Upper lobe of left lung (tissue), 6 donors: ENCODE measurements at regions not wholly inside any gene's neighbourhood (a gene's known extent, or its start where the extent isn't known, plus 50 kb on each side); places are given as distances from the start of the nearest gene placed in this dataset.

Experiments
- ATAC-seq, 2 donors: fragments of 200-7000 bp; cut with Tn5 transposase; one replicate each; pipeline ENCODE4 v1.9.1; 2022; ENCODE audit warnings: mild to moderate bottlenecking in 2 of 2, moderate library complexity in 2 of 2; ENCODE audit not compliant: low FRiP score in 2 of 2
- DNase-seq, 2 donors: peaks; one replicate each; pipeline ENCODE4 v3.0.0-alpha.2; 2019 to 2020
- H3K27ac ChIP-seq, 4 donors: fragments of 200-600 bp; sonication (generic); one replicate each; pipeline ENCODE4 v1.5.1; 2016 to 2019
- H3K27me3 ChIP-seq, 4 donors: fragments of 200-600 bp; sonication (generic); one replicate each; pipeline ENCODE4 v1.5.1; 2017 to 2019
- H3K36me3 ChIP-seq, 4 donors: fragments of 200-600 bp; sonication (generic); one replicate each; pipeline ENCODE4 v1.5.1; 2016 to 2019
- H3K4me1 ChIP-seq, 4 donors: fragments of 200-600 bp; sonication (generic); one replicate each; pipeline ENCODE4 v1.5.1; 2018 to 2019
- H3K4me3 ChIP-seq, 4 donors: fragments of 200-600 bp; sonication (generic); one replicate each; pipeline ENCODE4 v1.5.1; 2017 to 2019; ENCODE audit warnings: mild to moderate bottlenecking in 2 of 4, moderate library complexity in 1 of 4
- H3K9me3 ChIP-seq, 4 donors: fragments of 200-600 bp; sonication (generic); one replicate each; pipeline ENCODE4 v1.5.1; 2018 to 2019
- EP300 ChIP-seq, 4 donors: sonication (generic); formaldehyde crosslinking; IDR thresholded peaks; one replicate each; pipeline ENCODE4 v1.5.1; 2017; ENCODE audit warnings: antibody characterized with exemption in 4 of 4, control low read depth in 2 of 4
- POLR2A ChIP-seq, 4 donors: fragments of 450-650 bp; IDR thresholded peaks; one replicate each; pipeline ENCODE4 v1.5.1; 2016 to 2017; ENCODE audit warnings: antibody characterized with exemption in 4 of 4, mild to moderate bottlenecking in 2 of 4
- POLR2AphosphoS5 ChIP-seq, 2 donors: sonication (generic); formaldehyde crosslinking; IDR thresholded peaks; one replicate each; pipeline ENCODE4 v1.5.1; 2017; ENCODE audit warnings: antibody characterized with exemption in 2 of 2
- WGBS, 2 donors: methylation state at CpG; one replicate each; pipeline ENCODE4 v1.1.5; 2017 to 2018; 5-methylcytosine and 5-hydroxymethylcytosine counted together
- TF ChIP-seq, protein P1 (sequence below), 6 experiments: fragments of 450-650 bp in 4 of 6; fragments of 200-600 bp in 2 of 6; sonication (generic) in 2 of 6; IDR thresholded peaks; one replicate each; pipeline ENCODE4 v1.5.1; 2016 to 2019; ENCODE audit warnings: antibody characterized with exemption in 6 of 6
- donor health status: DM: no; HTN: no; CAD: no; lungs with moderate emphysema.
- donor health status: DM: no; HTN: yes; CAD: no; lungs with severe emphysema.

DNA sequence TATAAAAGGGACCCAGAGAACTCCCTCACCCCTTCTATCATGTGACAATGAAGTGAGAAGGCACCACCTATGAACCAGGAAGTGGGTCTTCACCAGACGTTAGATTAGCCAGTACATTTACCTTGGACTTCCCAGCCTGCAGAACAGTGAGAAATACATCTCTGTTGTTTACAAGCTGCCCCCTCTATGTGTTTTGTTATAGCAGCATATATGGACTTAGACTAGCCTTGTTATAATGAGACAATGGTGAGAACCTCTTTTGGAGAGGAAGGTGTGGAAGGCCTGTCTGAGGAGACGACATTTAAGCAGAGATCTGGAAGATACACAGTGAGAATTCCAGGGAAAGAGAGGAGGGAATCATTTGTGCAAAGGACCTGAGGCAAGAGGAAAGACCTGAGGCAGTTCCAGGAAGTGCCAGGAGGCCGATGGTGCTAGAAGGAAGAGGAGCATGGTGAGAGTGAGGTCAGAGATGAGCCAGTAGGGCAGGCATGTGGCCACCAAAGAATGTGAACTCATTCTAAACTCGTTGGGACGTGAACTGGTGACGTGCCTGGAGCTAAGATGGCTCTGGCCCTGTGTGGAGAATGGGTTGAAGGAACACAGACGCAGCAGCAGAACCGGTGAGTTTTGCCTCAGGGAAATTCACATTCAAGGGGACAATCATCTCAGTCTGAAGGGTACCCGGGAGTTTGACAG, 98.9 kb upstream of the IRF2BP2 start:
- no peak for DNase-seq
- TF ChIP-seq, protein P1, sequence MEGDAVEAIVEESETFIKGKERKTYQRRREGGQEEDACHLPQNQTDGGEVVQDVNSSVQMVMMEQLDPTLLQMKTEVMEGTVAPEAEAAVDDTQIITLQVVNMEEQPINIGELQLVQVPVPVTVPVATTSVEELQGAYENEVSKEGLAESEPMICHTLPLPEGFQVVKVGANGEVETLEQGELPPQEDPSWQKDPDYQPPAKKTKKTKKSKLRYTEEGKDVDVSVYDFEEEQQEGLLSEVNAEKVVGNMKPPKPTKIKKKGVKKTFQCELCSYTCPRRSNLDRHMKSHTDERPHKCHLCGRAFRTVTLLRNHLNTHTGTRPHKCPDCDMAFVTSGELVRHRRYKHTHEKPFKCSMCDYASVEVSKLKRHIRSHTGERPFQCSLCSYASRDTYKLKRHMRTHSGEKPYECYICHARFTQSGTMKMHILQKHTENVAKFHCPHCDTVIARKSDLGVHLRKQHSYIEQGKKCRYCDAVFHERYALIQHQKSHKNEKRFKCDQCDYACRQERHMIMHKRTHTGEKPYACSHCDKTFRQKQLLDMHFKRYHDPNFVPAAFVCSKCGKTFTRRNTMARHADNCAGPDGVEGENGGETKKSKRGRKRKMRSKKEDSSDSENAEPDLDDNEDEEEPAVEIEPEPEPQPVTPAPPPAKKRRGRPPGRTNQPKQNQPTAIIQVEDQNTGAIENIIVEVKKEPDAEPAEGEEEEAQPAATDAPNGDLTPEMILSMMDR (IDR thresholded peaks at IDR 0.05): no peak
- TF ChIP-seq POLR2A (IDR thresholded peaks at IDR 0.05) (peak in 1 of 4 donors; percentile 20), EP300 (IDR thresholded peaks at IDR 0.05) (no peak)
- Histone ChIP-seq H3K36me3 (no peaks in the 10 kb centered on the region), H3K4me1 (peaks cover 3 to 30% (median 27%) of the 10 kb centered on the region in 4 donors), H3K9me3 (no peaks in the 10 kb centered on the region), H3K4me3 (no peak overlapping the region), H3K27ac (peak overlapping the region; percentile 57 to 84 (median 75)), H3K27me3 (no peaks in the 10 kb centered on the region)
- no peak for ATAC-seq
- 71 to 77% methylated on average over 9 of the region's 9 CpGs for WGBS, 2 donors

DNA sequence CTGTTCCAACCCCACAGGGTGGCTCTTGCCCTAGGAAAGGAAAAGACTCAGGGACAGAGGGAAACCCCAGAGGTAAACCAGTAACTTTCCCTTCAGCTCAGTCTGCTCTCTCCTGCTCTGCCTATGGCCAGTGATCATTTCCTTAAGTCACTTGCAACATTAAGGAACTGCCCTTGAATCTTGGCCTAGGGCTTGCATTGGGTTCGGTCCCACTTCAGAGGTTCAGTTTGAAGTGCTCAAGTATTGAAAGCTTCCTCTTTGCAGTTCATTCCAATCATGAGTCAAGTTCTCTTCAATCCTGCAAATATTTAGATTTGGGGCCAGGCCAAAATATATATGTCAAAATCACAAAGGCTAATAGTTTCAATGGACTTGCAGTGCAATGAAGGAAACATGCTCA, 97.7 kb upstream of the IRF2BP2 start:
- Histone ChIP-seq H3K27me3 (no peaks in the 10 kb centered on the region), H3K27ac (peak overlapping the region; percentile 48 to 84 (median 70))
- ATAC-seq: peak; percentile 52 to 66

DNA sequence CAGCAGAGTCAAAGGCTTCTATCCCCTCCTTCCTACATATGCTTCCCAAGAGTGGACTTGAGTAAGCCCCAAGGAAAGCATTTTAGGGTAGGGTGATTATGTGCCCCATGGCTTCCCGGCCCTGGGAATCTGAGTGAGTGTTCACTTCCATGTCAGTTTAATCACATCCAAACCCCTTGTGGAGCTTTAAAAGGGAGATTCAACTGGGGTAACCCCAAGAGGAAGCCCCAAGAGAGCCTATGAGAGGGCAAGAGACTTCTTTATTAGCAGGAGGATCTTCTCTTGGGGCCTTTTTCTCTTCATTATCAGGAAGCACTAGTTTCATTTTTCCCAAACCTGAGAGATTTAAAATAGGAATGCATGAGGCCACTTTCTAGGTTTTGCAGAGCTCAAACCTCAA, 97.0 kb upstream of the IRF2BP2 start:
- Histone ChIP-seq H3K27ac (peak overlapping the region; percentile 48 to 84 (median 60)), H3K9me3 (no peaks in the 10 kb centered on the region), H3K27me3 (no peaks in the 10 kb centered on the region), H3K4me1 (peaks cover 3 to 30% (median 27%) of the 10 kb centered on the region in 4 donors), H3K4me3 (no peak overlapping the region), H3K36me3 (no peaks in the 10 kb centered on the region)
- TF ChIP-seq POLR2A (IDR thresholded peaks at IDR 0.05) (no peak), POLR2AphosphoS5 (IDR thresholded peaks at IDR 0.05) (no peak), EP300 (IDR thresholded peaks at IDR 0.05) (no peak)
- TF ChIP-seq, protein P1 (IDR thresholded peaks at IDR 0.05): no peak
- DNase-seq (no peak), ATAC-seq (no peak)
- 72 to 94% methylated on average over 1 of the region's 1 CpG for WGBS, 2 donors

More for the DNA sequence above, 97.7 kb upstream of the IRF2BP2 start:
- TF ChIP-seq POLR2A (IDR thresholded peaks at IDR 0.05) (peak in 2 of 4 donors; percentile 21 to 58), POLR2AphosphoS5 (IDR thresholded peaks at IDR 0.05) (peak; percentile 16 to 41), EP300 (IDR thresholded peaks at IDR 0.05) (peak in 1 of 4 donors; percentile 90)
- TF ChIP-seq, protein P1 (IDR thresholded peaks at IDR 0.05): no peak
- Histone ChIP-seq H3K9me3 (no peaks in the 10 kb centered on the region), H3K36me3 (no peaks in the 10 kb centered on the region), H3K4me3 (no peak overlapping the region), H3K4me1 (peaks cover 3 to 30% (median 27%) of the 10 kb centered on the region in 4 donors)
- peak in 1 of 2 donors; percentile 82 for DNase-seq
- 36 to 38% methylated on average over 1 of the region's 1 CpG for WGBS, 2 donors

DNA sequence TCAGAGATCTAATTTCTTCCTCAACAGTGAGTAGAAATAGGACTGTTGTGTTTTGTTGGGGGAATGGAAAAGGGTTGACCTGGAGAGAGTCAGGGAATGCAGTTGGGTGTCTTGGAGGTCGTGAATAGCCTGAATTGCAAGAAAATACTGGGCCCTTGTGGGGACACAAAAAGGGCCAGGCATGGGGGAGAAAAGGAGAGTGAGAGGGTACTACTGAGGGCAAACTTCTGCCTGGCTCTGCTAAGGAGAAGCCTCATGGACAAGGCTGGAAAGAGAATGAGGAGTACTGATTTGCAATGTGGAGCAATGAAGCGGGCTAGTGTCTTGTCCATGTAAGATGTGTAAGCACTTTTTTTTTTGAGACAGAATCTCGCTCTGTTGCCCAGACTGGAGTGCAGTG, 96.2 kb upstream of the IRF2BP2 start:
- Histone ChIP-seq H3K9me3 (no peaks in the 10 kb centered on the region), H3K4me3 (no peak overlapping the region), H3K27ac (peak overlapping the region in 3 of 4 donors; percentile 57 to 84 (median 64)), H3K27me3 (no peaks in the 10 kb centered on the region), H3K36me3 (no peaks in the 10 kb centered on the region), H3K4me1 (peaks cover 3 to 30% (median 27%) of the 10 kb centered on the region in 4 donors)
- no peak for ATAC-seq
- no peak for DNase-seq
- WGBS, 2 donors: 92 to 98% methylated on average over 3 of the region's 3 CpGs
- TF ChIP-seq, protein P1 (IDR thresholded peaks at IDR 0.05): no peak
- TF ChIP-seq POLR2AphosphoS5 (IDR thresholded peaks at IDR 0.05) (no peak), POLR2A (IDR thresholded peaks at IDR 0.05) (no peak), EP300 (IDR thresholded peaks at IDR 0.05) (no peak)

DNA sequence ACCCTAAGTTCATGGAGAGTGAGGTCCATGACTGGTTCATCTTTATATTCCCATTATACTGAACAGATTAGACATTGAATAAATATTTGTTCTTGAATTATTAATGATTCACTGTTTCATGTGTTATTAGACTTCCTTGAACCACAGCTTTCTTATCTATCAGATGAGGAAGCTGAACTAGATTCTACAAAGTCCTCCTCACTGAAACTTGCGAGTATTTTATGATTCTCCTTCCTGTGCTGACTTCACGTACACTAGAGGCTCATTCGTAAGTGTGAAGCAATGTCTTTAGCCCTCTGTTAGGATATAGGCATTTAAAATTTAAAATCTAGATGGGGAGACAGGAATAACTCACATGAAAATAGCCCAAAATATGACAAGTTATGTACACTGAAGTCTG, 95.6 kb upstream of the IRF2BP2 start:
- ATAC-seq (no peak), DNase-seq (no peak)
- H3K36me3 ChIP-seq: no peaks in the 10 kb centered on the region
- H3K27me3 ChIP-seq: no peaks in the 10 kb centered on the region
- H3K9me3 ChIP-seq: no peaks in the 10 kb centered on the region
- peaks cover 3 to 30% (median 27%) of the 10 kb centered on the region in 4 donors for H3K4me1 ChIP-seq
- TF ChIP-seq, protein P1 (IDR thresholded peaks at IDR 0.05): no peak
- no peak for TF ChIP-seq EP300 (IDR thresholded peaks at IDR 0.05)
- no peak for TF ChIP-seq POLR2AphosphoS5 (IDR thresholded peaks at IDR 0.05)
- no peak for TF ChIP-seq POLR2A (IDR thresholded peaks at IDR 0.05)
- no peak overlapping the region for H3K4me3 ChIP-seq
- WGBS, 2 donors: 51 to 64% methylated on average over 3 of the region's 3 CpGs
- no peak overlapping the region for H3K27ac ChIP-seq
